ENCODE measurements at regions not wholly inside any gene's neighbourhood (a gene's known extent, or its start where the extent isn't known, plus 50 kb on each side); places are given as distances from the start of the nearest gene placed in this dataset.

- TF ChIP-seq ZNF462 (CRISPR knock-in tag; IDR thresholded peaks at IDR 0.05) (no peak), POLR2AphosphoS5 (IDR thresholded peaks at IDR 0.05; ENCODE audit: low read depth) (no peak), REST (IDR thresholded peaks at IDR 0.05; ENCODE audit: unreplicated experiment) (no peak), NANOG (IDR thresholded peaks at IDR 0.05; ENCODE audit: borderline replicate concordance) (no peak), JUNB (IDR thresholded peaks at IDR 0.05; ENCODE audit: unreplicated experiment) (no peak)
These were observed 604.7 kb upstream of the PLXNA2 start (continued) for GRCh38 chr1:208848854-208849253.

- Histone ChIP-seq H4K20me1 (replicated peaks; ENCODE audit: insufficient read depth) (no peaks in the 10 kb centered on the region), H3F3A (replicated peaks; ENCODE audit: low read depth) (no peaks in the 10 kb centered on the region)
- TF ChIP-seq JUNB (IDR thresholded peaks at IDR 0.05; ENCODE audit: unreplicated experiment) (no peak), ZNF331 (CRISPR knock-in tag; IDR thresholded peaks at IDR 0.05; ENCODE audit: low read depth) (no peak), CREB1 (CRISPR knock-in tag; IDR thresholded peaks at IDR 0.05; ENCODE audit: low read depth) (no peak), POLR2AphosphoS5 (IDR thresholded peaks at IDR 0.05; ENCODE audit: low read depth) (no peak), EZH2phosphoT487 (IDR thresholded peaks at IDR 0.05; ENCODE audit: unreplicated experiment) (no peak), CTCF (conservative IDR thresholded peaks at IDR 0.05; ENCODE audit: low read depth in 2 of 2) (no peak), ETS1 (IDR thresholded peaks at IDR 0.05) (no peak), STAT1 (IDR thresholded peaks at IDR 0.05; ENCODE audit: unreplicated experiment) (no peak), NANOG (IDR thresholded peaks at IDR 0.05; ENCODE audit: borderline replicate concordance) (no peak)
These were observed 606.3 kb upstream of the PLXNA2 start for GRCh38 chr1:208850442-208850841.

More at GRCh38 chr1:208850442-208850841, 606.3 kb upstream of the PLXNA2 start:
- no peak overlapping the region for H2AFZ ChIP-seq
- H3K27me3 ChIP-seq (ENCODE audit: insufficient read depth) = no peaks in the 10 kb centered on the region
- no peak overlapping the region for H3K4me3 ChIP-seq
- no peak overlapping the region for H3K27ac ChIP-seq (ENCODE audit: low read depth)
- DNase-seq (ENCODE audit: low spot score) (no peak), ATAC-seq (no peak)
- no peaks in the 10 kb centered on the region for H3K79me2 ChIP-seq (replicated peaks; ENCODE audit: insufficient read depth)
- no peak overlapping the region for H3K4me2 ChIP-seq
- H3K9me3 Mint-ChIP-seq = no peaks in the 10 kb centered on the region
- no peaks in the 10 kb centered on the region for H3K4me1 ChIP-seq (ENCODE audit: insufficient read depth)
- no peaks in the 10 kb centered on the region for H3K36me3 ChIP-seq (ENCODE audit: insufficient read depth)
- H3K9me2 ChIP-seq (ENCODE audit: insufficient read depth) = peaks cover 10% of the 10 kb centered on the region; the same call in 1 of the 2 replicates
- no peaks in the 10 kb centered on the region for H3K4me1 Mint-ChIP-seq
- no peaks in the 10 kb centered on the region for H3K36me3 Mint-ChIP-seq (ENCODE audit: low read depth)
- H3K4me3 Mint-ChIP-seq = no peak overlapping the region
- no peak overlapping the region for H3K27ac Mint-ChIP-seq
- no peaks in the 10 kb centered on the region for H3K27me3 Mint-ChIP-seq (ENCODE audit: insufficient read depth, low read depth, poor library complexity)

All from GM23338 (cell line).